ENCODE measurements at regions not wholly inside any gene's neighbourhood (a gene's known extent, or its start where the extent isn't known, plus 50 kb on each side); places are given as distances from the start of the nearest gene placed in this dataset.

DNA sequence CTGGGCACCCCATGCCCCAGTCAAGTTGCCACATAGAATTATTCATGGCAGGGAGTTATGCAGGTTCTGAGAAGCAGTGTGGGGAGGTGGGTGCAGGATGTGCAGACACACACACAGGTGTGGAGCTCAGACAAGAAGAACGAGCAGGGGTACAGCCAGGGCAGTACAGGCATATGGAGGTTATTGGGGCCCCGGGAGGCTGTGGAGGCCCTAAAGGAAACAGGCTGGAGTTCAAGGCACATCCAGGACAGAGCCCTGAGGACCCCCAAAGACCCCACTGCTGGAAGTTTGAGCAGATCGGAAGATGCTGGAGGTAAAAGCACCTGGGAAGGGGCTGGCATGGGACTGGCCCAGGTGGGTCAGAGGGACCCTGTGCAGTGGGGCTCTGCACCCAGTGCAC, 171.3 kb downstream of the PSMG1 start:
- DNase-seq (ENCODE audit: low read depth, low spot score) = no peak
- CTCF ChIA-PET = no interaction called here
- TF ChIP-seq CTCF (IDR thresholded peaks at IDR 0.05) (no peak), TCF7L2 (IDR thresholded peaks at IDR 0.05; ENCODE audit: low read depth, low read length) (no peak), POLR2AphosphoS5 (IDR thresholded peaks at IDR 0.05; ENCODE audit: low read depth, low read length) (no peak), SIN3A (IDR thresholded peaks at IDR 0.05; ENCODE audit: borderline replicate concordance, insufficient read depth, low read depth, low read length) (no peak)
- TF ChIP-seq, protein P1, sequence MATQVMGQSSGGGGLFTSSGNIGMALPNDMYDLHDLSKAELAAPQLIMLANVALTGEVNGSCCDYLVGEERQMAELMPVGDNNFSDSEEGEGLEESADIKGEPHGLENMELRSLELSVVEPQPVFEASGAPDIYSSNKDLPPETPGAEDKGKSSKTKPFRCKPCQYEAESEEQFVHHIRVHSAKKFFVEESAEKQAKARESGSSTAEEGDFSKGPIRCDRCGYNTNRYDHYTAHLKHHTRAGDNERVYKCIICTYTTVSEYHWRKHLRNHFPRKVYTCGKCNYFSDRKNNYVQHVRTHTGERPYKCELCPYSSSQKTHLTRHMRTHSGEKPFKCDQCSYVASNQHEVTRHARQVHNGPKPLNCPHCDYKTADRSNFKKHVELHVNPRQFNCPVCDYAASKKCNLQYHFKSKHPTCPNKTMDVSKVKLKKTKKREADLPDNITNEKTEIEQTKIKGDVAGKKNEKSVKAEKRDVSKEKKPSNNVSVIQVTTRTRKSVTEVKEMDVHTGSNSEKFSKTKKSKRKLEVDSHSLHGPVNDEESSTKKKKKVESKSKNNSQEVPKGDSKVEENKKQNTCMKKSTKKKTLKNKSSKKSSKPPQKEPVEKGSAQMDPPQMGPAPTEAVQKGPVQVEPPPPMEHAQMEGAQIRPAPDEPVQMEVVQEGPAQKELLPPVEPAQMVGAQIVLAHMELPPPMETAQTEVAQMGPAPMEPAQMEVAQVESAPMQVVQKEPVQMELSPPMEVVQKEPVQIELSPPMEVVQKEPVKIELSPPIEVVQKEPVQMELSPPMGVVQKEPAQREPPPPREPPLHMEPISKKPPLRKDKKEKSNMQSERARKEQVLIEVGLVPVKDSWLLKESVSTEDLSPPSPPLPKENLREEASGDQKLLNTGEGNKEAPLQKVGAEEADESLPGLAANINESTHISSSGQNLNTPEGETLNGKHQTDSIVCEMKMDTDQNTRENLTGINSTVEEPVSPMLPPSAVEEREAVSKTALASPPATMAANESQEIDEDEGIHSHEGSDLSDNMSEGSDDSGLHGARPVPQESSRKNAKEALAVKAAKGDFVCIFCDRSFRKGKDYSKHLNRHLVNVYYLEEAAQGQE (IDR thresholded peaks at IDR 0.05; ENCODE audit: insufficient read depth in 1 of 2, low read depth in 2 of 2, low read length in 1 of 2) = no peak
- POLR2A ChIA-PET = no interaction called here
- Histone ChIP-seq H3K4me1 (ENCODE audit: control insufficient read depth, insufficient read depth, low read length) (no peaks in the 10 kb centered on the region), H3K27me3 (ENCODE audit: control insufficient read depth, insufficient read depth, low read length) (no peaks in the 10 kb centered on the region), H3K27ac (ENCODE audit: low read length) (no peak overlapping the region), H3K4me3 (ENCODE audit: low read depth in 2 of 2, low read length in 2 of 2) (no peak overlapping the region), H3K36me3 (ENCODE audit: control insufficient read depth, insufficient read depth, low read length) (no peaks in the 10 kb centered on the region), H3K9me3 (ENCODE audit: control insufficient read depth, insufficient read depth, low read depth, low read length) (no peaks in the 10 kb centered on the region)
- in situ Hi-C loops (cut with HindIII; ENCODE audit: low pct_unique_long_range_greater_than_20kb, low sequenced_read_pairs) = no loop called here
- ATAC-seq = no peak
- no TSS peak for BruUV-seq (replicated peaks)
- intact Hi-C loops (cut with micrococcal nuclease; ENCODE audit: unreplicated experiment) = no loop called here

GRCh38 chr21:39010629-39011404, 172.4 kb downstream of the PSMG1 start:
- no peak for ATAC-seq
- DNase-seq (ENCODE audit: low read depth, low spot score) = no peak
- intact Hi-C loops (cut with micrococcal nuclease; ENCODE audit: unreplicated experiment) (no loop called here), in situ Hi-C loops (cut with HindIII; ENCODE audit: low pct_unique_long_range_greater_than_20kb, low sequenced_read_pairs) (no loop called here)
- CTCF ChIA-PET = no interaction called here
- Histone ChIP-seq H3K27ac (ENCODE audit: low read length) (no peak overlapping the region), H3K27me3 (ENCODE audit: control insufficient read depth, insufficient read depth, low read length) (no peaks in the 10 kb centered on the region), H3K4me3 (ENCODE audit: low read depth in 2 of 2, low read length in 2 of 2) (no peak overlapping the region), H3K4me1 (ENCODE audit: control insufficient read depth, insufficient read depth, low read length) (no peaks in the 10 kb centered on the region), H3K9me3 (ENCODE audit: control insufficient read depth, insufficient read depth, low read depth, low read length) (no peaks in the 10 kb centered on the region), H3K36me3 (ENCODE audit: control insufficient read depth, insufficient read depth, low read length) (no peaks in the 10 kb centered on the region)
- BruUV-seq (replicated peaks) = no TSS peak
- POLR2A ChIA-PET = no interaction called here
- TF ChIP-seq, protein P1 (IDR thresholded peaks at IDR 0.05; ENCODE audit: insufficient read depth in 1 of 2, low read depth in 2 of 2, low read length in 1 of 2) = no peak
- TF ChIP-seq TCF7L2 (IDR thresholded peaks at IDR 0.05; ENCODE audit: low read depth, low read length) (no peak), CTCF (IDR thresholded peaks at IDR 0.05) (no peak), POLR2AphosphoS5 (IDR thresholded peaks at IDR 0.05; ENCODE audit: low read depth, low read length) (no peak), SIN3A (IDR thresholded peaks at IDR 0.05; ENCODE audit: borderline replicate concordance, insufficient read depth, low read depth, low read length) (no peak)
